Gastrocnemius medialis (tissue), 4 donors: ENCODE measurements at regions not wholly inside any gene's neighbourhood (a gene's known extent, or its start where the extent isn't known, plus 50 kb on each side); places are given as distances from the start of the nearest gene placed in this dataset.

Experiments
- CTCF ChIP-seq, 5 experiments: fragments of 450-650 bp in 3 of 5; fragments of 200-600 bp in 2 of 5; sonication (generic) in 2 of 5; IDR thresholded peaks in 4 of 5; conservative IDR thresholded peaks in 1 of 5; 1 replicate in 4 of 5; 2 replicates in 1 of 5; pipeline ENCODE4 v1.5.1; 2016 to 2019; ENCODE audit warnings: antibody characterized with exemption in 5 of 5, mild to moderate bottlenecking in 3 of 5, moderate library complexity in 3 of 5
- POLR2A ChIP-seq, 2 donors: fragments of 450-650 bp; IDR thresholded peaks; one replicate each; pipeline ENCODE4 v1.6.1; 2017; ENCODE audit warnings: antibody characterized with exemption in 2 of 2, mild to moderate bottlenecking in 2 of 2, moderate library complexity in 2 of 2

DNA sequence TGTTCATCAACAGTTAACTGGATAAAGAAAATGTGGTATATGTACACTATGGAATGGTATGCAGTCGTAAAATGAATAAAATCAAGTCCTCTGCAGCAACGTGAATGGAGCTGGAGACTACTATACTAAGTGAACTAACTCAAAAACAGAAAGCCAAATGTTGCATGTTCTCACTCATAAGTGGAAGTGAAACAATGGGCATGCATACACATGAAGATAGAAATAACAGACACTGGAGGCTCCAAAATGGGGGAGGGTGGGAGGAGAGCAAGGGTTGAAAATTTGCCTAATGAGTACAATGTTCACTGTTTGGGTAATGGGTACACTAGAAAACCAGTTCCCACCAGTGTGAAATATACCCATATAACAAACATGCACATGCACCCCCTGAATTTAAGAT is 179.5 kb downstream of the ZWINT start:
- TF ChIP-seq POLR2A (IDR thresholded peaks at IDR 0.05) (no peak), CTCF (IDR thresholded peaks at IDR 0.05 in 4 of 5, conservative IDR thresholded peaks at IDR 0.05 in 1 of 5) (no peak)
